ENCODE measurements at regions not wholly inside any gene's neighbourhood (a gene's known extent, or its start where the extent isn't known, plus 50 kb on each side); places are given as distances from the start of the nearest gene placed in this dataset.

DNA sequence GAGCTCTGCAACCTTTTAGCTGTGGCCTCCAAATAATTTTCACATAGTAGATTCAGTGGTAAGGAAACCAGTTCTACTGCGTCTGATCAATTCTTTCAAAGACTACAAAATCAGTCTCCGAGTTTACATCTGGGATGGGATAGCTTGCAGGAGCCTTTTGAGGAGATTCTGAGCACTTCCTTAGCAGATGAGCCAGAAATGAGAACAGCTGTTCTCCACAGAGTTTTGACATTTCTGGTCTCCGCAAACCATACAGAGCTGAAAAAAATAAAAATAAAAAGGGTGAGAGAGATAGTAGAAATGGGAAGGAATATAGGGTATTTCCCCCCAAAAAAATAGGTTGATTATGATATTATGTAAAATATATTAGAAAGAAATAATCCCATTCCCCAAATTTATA is 119.3 kb downstream of the LYPLAL1 start:
- Histone ChIP-seq H3K36me3 (replicated peaks in 1 of 2) (no peaks in the 10 kb centered on the region), H3K27ac (no peak overlapping the region), H3K4me1 (replicated peaks in 1 of 2) (no peaks in the 10 kb centered on the region), H3K9me3 (replicated peaks in 1 of 3) (no peaks in the 10 kb centered on the region), H3K27me3 (no peaks in the 10 kb centered on the region), H3K4me3 (no peak overlapping the region)
- no peak for TF ChIP-seq POLR2A (IDR thresholded peaks at IDR 0.05)
- TF ChIP-seq, protein P1, sequence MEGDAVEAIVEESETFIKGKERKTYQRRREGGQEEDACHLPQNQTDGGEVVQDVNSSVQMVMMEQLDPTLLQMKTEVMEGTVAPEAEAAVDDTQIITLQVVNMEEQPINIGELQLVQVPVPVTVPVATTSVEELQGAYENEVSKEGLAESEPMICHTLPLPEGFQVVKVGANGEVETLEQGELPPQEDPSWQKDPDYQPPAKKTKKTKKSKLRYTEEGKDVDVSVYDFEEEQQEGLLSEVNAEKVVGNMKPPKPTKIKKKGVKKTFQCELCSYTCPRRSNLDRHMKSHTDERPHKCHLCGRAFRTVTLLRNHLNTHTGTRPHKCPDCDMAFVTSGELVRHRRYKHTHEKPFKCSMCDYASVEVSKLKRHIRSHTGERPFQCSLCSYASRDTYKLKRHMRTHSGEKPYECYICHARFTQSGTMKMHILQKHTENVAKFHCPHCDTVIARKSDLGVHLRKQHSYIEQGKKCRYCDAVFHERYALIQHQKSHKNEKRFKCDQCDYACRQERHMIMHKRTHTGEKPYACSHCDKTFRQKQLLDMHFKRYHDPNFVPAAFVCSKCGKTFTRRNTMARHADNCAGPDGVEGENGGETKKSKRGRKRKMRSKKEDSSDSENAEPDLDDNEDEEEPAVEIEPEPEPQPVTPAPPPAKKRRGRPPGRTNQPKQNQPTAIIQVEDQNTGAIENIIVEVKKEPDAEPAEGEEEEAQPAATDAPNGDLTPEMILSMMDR (IDR thresholded peaks at IDR 0.05), result no peak
- intact Hi-C loops (cut with DNase I), result no loop called here
- no peak for DNase-seq
- WGBS, 4 donors, result 84 to 91% (median 85%) methylated on average over 3 of the region's 3 CpGs

DNA sequence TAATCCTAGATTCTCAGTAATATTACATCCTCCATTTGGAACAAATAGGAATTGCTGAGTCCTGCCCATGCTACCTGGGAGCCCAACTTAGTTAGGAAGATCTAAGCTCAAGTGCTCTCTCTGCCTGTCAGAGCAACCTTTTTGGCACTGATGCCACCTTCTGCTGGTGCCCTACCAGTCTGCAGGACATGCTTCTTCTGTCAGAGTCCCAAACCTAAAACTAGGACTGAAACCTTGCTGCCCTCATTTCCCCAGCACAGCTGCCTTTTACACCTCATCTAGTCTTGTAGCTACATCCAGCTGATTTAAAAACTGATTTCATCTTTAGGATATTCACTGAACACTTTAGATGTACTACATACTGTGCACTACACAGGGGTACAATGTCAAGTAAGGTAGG is 118.7 kb downstream of the LYPLAL1 start:
- Histone ChIP-seq H3K9me3 (replicated peaks in 1 of 3) (no peaks in the 10 kb centered on the region), H3K4me3 (no peak overlapping the region), H3K36me3 (replicated peaks in 1 of 2) (no peaks in the 10 kb centered on the region), H3K4me1 (replicated peaks in 1 of 2) (no peaks in the 10 kb centered on the region), H3K27ac (no peak overlapping the region), H3K27me3 (no peaks in the 10 kb centered on the region)
- TF ChIP-seq POLR2A (IDR thresholded peaks at IDR 0.05), result no peak
- TF ChIP-seq, protein P1 (IDR thresholded peaks at IDR 0.05), result no peak
- intact Hi-C loops (cut with DNase I), result no loop called here
- no peak for DNase-seq

- Histone ChIP-seq H3K9me3 (replicated peaks in 1 of 3) (no peaks in the 10 kb centered on the region), H3K4me1 (replicated peaks in 1 of 2) (no peaks in the 10 kb centered on the region), H3K27ac (no peak overlapping the region), H3K27me3 (no peaks in the 10 kb centered on the region), H3K36me3 (replicated peaks in 1 of 2) (no peaks in the 10 kb centered on the region), H3K4me3 (no peak overlapping the region)
- intact Hi-C loops (cut with DNase I), result no loop called here
- WGBS, 4 donors, result 77 to 87% (median 78%) methylated on average over 6 of the region's 6 CpGs
- no peak for DNase-seq
- TF ChIP-seq, protein P1 (IDR thresholded peaks at IDR 0.05), result no peak
- TF ChIP-seq POLR2A (IDR thresholded peaks at IDR 0.05), result no peak
Observed at GRCh38 chr1:219289171-219289570, 115.5 kb downstream of the LYPLAL1 start.

- H3K36me3 ChIP-seq (replicated peaks in 1 of 2), result no peaks in the 10 kb centered on the region
- H3K27me3 ChIP-seq, result no peaks in the 10 kb centered on the region
- no peaks in the 10 kb centered on the region for H3K9me3 ChIP-seq (replicated peaks in 1 of 3)
- no peaks in the 10 kb centered on the region for H3K4me1 ChIP-seq (replicated peaks in 1 of 2)
- intact Hi-C loops (cut with DNase I), result no loop called here
- no peak for TF ChIP-seq POLR2A (IDR thresholded peaks at IDR 0.05)
- no peak overlapping the region for H3K4me3 ChIP-seq
- H3K27ac ChIP-seq, result no peak overlapping the region
- no peak for DNase-seq
Observed at GRCh38 chr1:219283541-219283940, 109.9 kb downstream of the LYPLAL1 start.

DNA sequence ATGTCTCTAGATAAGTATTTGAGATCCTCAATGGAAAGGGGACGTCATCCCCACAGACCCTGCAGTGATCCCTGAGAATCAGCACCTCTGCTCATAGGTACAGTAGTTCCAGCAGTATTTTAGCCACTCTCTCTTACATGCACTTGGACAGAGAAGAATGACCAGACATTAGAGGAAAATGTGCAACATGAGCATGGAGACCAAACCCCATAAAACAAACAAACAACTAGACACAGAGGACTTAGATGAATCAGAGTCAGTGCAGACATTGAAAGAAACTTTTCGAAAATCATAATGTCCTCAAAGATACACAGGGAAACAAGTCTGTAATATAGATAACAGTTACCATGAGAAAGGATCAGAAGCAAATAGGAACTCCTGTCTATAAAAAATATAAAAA is 108.2 kb downstream of the LYPLAL1 start:
- H3K36me3 ChIP-seq (replicated peaks in 1 of 2), result no peaks in the 10 kb centered on the region

More for the DNA sequence above, 108.2 kb downstream of the LYPLAL1 start:
- H3K9me3 ChIP-seq (replicated peaks in 1 of 3), result no peaks in the 10 kb centered on the region
- WGBS, 4 donors, result 92 to 100% (median 95%) methylated on average over 2 of the region's 2 CpGs
- H3K4me1 ChIP-seq (replicated peaks in 1 of 2), result no peaks in the 10 kb centered on the region
- no peak overlapping the region for H3K27ac ChIP-seq
- intact Hi-C loops (cut with DNase I), result no loop called here
- no peaks in the 10 kb centered on the region for H3K27me3 ChIP-seq
- no peak for DNase-seq
- no peak overlapping the region for H3K4me3 ChIP-seq
- no peak for TF ChIP-seq POLR2A (IDR thresholded peaks at IDR 0.05)
- TF ChIP-seq, protein P1 (IDR thresholded peaks at IDR 0.05), result no peak

All from adrenal gland (tissue), 9 donors.